Subcutaneous abdominal adipose tissue (tissue), 5 donors: ENCODE measurements at regions not wholly inside any gene's neighbourhood (a gene's known extent, or its start where the extent isn't known, plus 50 kb on each side); places are given as distances from the start of the nearest gene placed in this dataset.

ENCODE experiments used
- H3K27ac ChIP-seq: one replicate; pipeline ENCODE4 v1.7.0; 2013; ENCODE audit warnings: low read depth, mild to moderate bottlenecking, inconsistent platforms, low read length, moderate library complexity
- H3K27me3 ChIP-seq, 5 donors: one replicate each; pipeline ENCODE4 v1.7.0; 2013; ENCODE audit warnings: low read length in 5 of 5, inconsistent platforms in 1 of 5; ENCODE audit not compliant: control insufficient read depth in 5 of 5, insufficient read depth in 4 of 5
- H3K36me3 ChIP-seq, 5 donors: one replicate each; pipeline ENCODE4 v1.7.0; 2013; ENCODE audit warnings: low read length in 5 of 5; ENCODE audit not compliant: control insufficient read depth in 5 of 5, insufficient read depth in 5 of 5
- H3K4me1 ChIP-seq, 5 donors: one replicate each; pipeline ENCODE4 v1.7.0; 2013; ENCODE audit warnings: low read length in 5 of 5, mild to moderate bottlenecking in 3 of 5, moderate library complexity in 1 of 5; ENCODE audit not compliant: control insufficient read depth in 5 of 5, insufficient read depth in 5 of 5
- H3K4me3 ChIP-seq, 5 donors: one replicate each; pipeline ENCODE4 v1.7.0; 2013; ENCODE audit warnings: low read length in 5 of 5, low read depth in 1 of 5
- H3K9ac ChIP-seq, 5 donors: one replicate each; pipeline ENCODE4 v1.7.0; 2013; ENCODE audit warnings: low read length in 5 of 5, mild to moderate bottlenecking in 4 of 5, moderate library complexity in 3 of 5
- H3K9me3 ChIP-seq, 5 donors: one replicate each; pipeline ENCODE4 v1.7.0; 2013; ENCODE audit warnings: low read length in 5 of 5; ENCODE audit not compliant: control insufficient read depth in 5 of 5
- donor health status: healthy.
- donor health status: healthy.
- donor health status: healthy.
- donor health status: healthy.
- donor health status: healthy.

DNA sequence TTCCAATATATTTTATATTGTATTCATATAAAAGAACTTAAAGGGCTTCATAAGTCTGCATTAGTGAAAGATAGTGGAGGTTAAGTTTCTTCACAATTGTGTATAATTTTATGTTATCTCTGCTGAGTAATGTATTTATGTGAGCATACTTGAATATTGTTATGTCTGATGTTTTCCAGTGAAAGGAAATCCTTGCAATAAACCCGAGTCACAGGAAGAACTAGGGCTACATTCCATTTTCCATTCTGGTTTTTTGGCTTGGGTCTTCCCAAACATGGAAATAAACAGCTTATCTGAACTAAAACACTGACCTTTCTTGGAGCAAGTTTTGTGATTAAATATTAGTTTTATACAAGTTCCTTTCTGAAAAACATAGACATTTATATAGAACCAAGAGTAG is 231.3 kb upstream of the GPRIN3 start:
- Histone ChIP-seq H3K4me1 (no peaks in the 10 kb centered on the region), H3K27me3 (no peaks in the 10 kb centered on the region), H3K9ac (no peak overlapping the region), H3K9me3 (no peaks in the 10 kb centered on the region), H3K36me3 (no peaks in the 10 kb centered on the region), H3K4me3 (no peak overlapping the region), H3K27ac (no peak overlapping the region)

DNA sequence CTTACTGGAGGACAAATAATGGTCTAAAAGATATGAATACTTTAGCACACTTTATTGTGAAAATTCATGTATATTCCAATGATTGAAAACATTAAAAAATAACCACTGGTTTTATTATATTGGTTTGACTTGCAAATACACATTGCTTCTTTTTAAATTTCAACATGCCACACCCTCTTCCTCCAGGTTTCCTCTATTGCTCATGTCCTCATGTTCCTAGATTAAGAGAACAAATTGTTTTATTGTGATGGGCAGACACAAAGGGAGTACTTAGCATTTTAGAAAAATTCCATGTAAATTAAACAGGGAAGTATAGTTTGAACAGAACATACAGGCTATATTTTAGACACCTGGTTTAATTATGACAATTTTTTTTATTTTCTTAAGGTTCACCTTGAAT is 230.6 kb upstream of the GPRIN3 start:
- Histone ChIP-seq H3K36me3 (no peaks in the 10 kb centered on the region), H3K4me1 (no peaks in the 10 kb centered on the region), H3K9me3 (no peaks in the 10 kb centered on the region), H3K27ac (no peak overlapping the region), H3K27me3 (no peaks in the 10 kb centered on the region), H3K4me3 (no peak overlapping the region), H3K9ac (no peak overlapping the region)

DNA sequence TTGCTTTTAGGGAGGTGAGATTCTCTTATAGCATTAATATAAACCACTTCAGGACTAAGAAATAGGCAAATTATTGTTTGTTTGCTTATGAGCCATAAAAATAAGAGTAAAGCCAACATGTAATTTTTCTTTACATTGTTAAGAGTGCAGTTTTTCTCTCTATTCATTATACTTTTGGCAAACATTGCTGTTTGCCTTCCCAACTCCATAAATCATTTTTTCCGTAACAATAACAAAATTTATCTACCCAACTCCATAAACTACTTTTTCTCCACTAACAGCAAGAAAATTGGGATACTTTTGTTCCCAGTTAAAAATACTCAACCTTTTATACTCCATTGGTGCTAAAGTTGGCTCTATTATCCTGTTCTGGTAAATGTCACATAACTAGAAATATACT is 229.7 kb upstream of the GPRIN3 start:
- Histone ChIP-seq H3K27ac (no peak overlapping the region), H3K9me3 (no peaks in the 10 kb centered on the region), H3K4me1 (no peaks in the 10 kb centered on the region), H3K4me3 (no peak overlapping the region), H3K9ac (no peak overlapping the region), H3K27me3 (no peaks in the 10 kb centered on the region), H3K36me3 (no peaks in the 10 kb centered on the region)

DNA sequence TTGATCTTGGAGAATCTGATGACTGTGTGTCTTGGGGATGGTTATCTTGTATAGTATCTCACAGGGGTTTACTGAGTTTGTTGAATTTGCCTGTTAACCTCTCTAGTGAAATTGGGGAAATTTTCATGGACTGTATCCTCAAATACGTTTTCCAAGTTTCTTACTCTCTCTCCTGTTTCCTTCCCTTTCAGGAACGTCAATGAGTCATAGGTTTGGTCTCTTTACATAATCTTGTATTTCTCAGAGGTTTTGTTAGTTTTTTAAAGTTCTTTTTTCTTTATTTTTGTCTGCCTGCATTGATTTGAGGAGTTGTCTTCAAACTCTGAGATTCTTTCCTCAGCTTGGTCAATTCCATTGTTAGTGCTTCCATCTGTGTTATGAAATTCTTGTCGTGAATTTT is 227.7 kb upstream of the GPRIN3 start:
- Histone ChIP-seq H3K27me3 (no peaks in the 10 kb centered on the region), H3K27ac (no peak overlapping the region), H3K9me3 (no peaks in the 10 kb centered on the region), H3K4me3 (no peak overlapping the region), H3K4me1 (no peaks in the 10 kb centered on the region), H3K36me3 (no peaks in the 10 kb centered on the region), H3K9ac (no peak overlapping the region)

DNA sequence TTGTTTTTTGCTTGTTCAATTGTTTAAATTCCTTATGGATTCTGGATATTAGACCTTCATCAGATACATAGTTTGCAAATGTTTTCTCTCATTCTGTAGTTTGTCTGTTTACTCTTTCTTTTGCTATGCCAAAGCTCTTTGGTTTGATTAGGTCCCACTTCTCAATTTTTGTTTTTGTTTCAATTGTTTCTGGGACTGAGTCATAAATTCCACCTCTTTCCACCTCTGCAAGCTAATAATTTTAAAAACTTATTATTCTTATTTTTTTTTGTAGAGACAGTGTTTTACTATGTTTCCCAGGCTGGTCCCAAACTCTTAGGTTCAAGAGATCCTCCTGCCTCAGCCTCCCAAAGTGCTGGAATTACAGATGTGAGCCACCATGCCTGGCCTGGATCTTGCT is 226.8 kb upstream of the GPRIN3 start:
- Histone ChIP-seq H3K4me3 (no peak overlapping the region), H3K36me3 (no peaks in the 10 kb centered on the region), H3K27me3 (no peaks in the 10 kb centered on the region), H3K27ac (no peak overlapping the region), H3K9ac (no peak overlapping the region), H3K9me3 (no peaks in the 10 kb centered on the region), H3K4me1 (no peaks in the 10 kb centered on the region)

DNA sequence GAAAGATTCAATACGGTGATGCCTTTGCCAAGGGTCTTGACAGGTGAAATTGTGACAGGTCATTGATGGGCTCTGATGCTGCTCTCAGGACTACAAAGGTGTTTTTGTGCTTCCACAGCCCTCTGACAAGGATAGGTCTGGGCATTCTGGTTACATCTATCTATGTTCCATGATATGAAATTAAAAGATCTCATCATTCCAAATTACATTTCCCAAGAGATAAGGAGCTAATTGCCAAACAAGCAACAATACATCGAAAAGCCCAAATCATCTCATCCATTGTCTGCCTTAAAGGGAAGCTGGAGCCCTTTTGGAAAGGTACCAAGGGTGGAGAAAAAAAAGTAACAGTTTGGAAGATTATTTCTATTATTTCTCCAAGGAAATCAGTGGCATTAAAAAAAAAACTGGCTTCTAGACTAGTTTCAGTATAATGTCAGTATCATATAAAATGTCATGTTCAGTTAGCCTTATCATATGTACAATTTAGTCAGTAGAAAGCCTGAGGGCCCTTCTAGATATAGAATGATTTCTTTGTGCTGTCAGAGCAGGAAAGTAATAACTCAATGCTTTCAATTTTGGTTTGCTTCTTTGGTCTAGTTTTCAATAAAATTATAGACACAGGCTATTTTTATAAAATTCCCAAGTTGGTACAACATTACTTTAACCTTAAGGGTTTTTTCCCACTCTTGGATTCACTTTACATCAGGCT is 224.5 kb upstream of the GPRIN3 start:
- Histone ChIP-seq H3K9ac (no peak overlapping the region), H3K27ac (no peak overlapping the region), H3K4me3 (no peak overlapping the region), H3K36me3 (no peaks in the 10 kb centered on the region), H3K27me3 (no peaks in the 10 kb centered on the region), H3K9me3 (no peaks in the 10 kb centered on the region), H3K4me1 (no peaks in the 10 kb centered on the region)

DNA sequence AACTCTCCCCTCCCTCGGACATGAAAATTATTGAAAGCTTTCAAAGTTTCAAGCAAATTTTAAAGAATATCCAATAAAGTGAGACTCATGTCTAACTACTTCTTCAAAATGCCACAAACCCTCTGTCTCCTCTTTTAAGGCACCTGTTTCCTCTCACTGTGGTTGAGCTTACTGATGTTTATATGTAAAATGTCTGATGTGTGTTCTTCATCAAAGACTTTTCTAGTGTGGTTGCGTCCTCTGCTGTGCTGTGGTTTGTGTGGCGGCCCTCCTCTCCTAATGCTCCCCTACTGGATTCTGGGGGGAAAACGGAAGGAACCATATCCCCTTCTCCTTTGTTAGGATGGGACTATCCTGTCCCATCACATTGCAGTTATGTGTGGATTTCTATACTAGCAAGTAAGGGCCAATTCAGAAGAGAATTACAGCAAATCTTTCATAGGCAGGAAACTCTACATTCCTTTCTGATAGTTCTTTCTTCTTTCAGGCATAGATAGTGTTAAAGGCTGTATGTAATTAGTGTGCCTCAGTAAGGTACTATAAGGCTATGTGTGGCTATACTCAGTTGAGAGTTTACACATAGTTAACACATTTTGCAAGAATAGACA is 221.0 kb upstream of the GPRIN3 start:
- no peaks in the 10 kb centered on the region for H3K9me3 ChIP-seq
- no peak overlapping the region for H3K9ac ChIP-seq
- H3K4me3 ChIP-seq, result no peak overlapping the region
- no peaks in the 10 kb centered on the region for H3K4me1 ChIP-seq
- no peaks in the 10 kb centered on the region for H3K27me3 ChIP-seq
- H3K36me3 ChIP-seq, result no peaks in the 10 kb centered on the region
- H3K27ac ChIP-seq, result no peak overlapping the region

DNA sequence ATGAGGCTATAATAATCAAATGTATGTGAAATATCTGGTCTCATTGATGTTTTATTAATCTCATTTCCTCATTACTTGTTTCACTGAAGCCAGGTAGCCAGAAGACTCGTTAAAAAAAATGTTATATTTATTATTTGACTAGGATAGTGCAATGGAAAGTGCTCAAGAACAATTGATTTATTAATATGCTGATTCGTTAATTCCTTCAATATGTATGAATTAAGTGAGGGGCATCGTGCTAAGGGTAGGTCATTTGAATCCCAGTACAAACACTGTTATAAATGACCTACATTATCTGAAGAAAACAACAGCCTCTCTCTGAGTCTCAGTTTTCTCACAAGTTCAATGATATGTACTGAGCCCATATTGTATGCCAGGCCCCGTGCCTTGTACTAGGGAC is 214.2 kb upstream of the GPRIN3 start:
- Histone ChIP-seq H3K4me3 (no peak overlapping the region), H3K9ac (no peak overlapping the region), H3K9me3 (no peaks in the 10 kb centered on the region)

DNA sequence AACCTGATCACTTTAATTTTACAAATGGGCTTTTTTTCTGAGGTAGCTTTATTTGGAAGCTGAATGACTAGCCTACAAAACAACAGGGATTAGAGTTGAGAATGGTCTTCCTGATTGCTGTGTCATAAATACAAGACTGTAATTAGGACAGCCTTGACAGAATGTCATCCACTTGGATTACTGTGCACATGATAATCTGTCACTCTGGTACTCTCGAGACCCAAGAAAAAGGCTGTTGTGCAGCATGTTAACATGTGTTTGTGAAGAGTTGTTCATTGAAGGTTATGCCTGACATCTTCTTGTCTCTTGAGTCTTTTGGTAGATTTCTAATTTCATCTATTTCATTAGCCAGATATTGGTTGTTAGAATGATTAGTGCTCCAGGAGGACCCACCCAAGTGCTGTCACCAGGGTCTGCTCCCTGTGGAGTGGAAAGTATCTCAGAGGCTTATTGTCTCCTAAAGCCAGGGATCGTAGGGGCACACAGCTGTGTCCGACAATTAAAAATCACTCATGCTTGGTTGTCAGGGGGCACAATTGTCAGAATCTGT is 212.2 kb upstream of the GPRIN3 start:
- no peaks in the 10 kb centered on the region for H3K4me1 ChIP-seq
- H3K9me3 ChIP-seq, result no peaks in the 10 kb centered on the region
- H3K27me3 ChIP-seq, result no peaks in the 10 kb centered on the region
- H3K4me3 ChIP-seq, result no peak overlapping the region
- H3K36me3 ChIP-seq, result no peaks in the 10 kb centered on the region
- no peak overlapping the region for H3K9ac ChIP-seq
- no peak overlapping the region for H3K27ac ChIP-seq

More for the DNA sequence above, 214.2 kb upstream of the GPRIN3 start:
- no peaks in the 10 kb centered on the region for H3K4me1 ChIP-seq
- H3K27me3 ChIP-seq, result no peaks in the 10 kb centered on the region
- no peaks in the 10 kb centered on the region for H3K36me3 ChIP-seq
- H3K27ac ChIP-seq, result no peak overlapping the region

DNA sequence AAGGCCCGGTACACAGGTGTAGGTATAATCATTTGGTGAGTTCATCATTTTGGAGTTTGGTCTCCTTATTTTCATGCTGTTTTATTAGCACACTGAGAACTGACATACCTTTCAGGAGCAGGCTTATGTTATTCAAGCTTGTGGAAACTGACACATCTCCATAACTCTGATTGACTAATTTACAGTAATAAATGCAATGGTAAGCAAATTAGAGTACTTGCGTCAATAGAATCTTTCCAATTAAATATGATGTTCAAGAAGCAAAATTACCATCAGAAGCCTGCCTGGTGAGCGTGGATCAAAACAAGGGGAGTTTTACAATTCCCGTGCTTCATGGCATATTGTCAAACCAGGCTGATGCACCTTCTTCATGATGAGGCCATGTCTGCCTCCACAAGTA is 210.7 kb upstream of the GPRIN3 start:
- Histone ChIP-seq H3K9ac (no peak overlapping the region), H3K4me1 (no peaks in the 10 kb centered on the region), H3K36me3 (no peaks in the 10 kb centered on the region), H3K27ac (no peak overlapping the region), H3K9me3 (no peaks in the 10 kb centered on the region), H3K4me3 (no peak overlapping the region), H3K27me3 (no peaks in the 10 kb centered on the region)
